Keratinocyte (primary cell): ENCODE measurements at regions not wholly inside any gene's neighbourhood (a gene's known extent, or its start where the extent isn't known, plus 50 kb on each side); places are given as distances from the start of the nearest gene placed in this dataset.

Experiments used
- DNase-seq: peaks from one replicate; pipeline ENCODE4 v3.0.0-alpha.2; 2011; ENCODE audit warnings: low read depth, missing footprints, low spot score
- FAIRE-seq: peaks from 2 replicates; lab custom pipeline; 2011; peaks lifted over from hg19 to GRCh38; lab: Jason Lieb, UNC
- H2AFZ ChIP-seq: 2 replicates; pipeline ENCODE4 v1.6.0; 2012; ENCODE audit warnings: low read length, control low read depth, inconsistent platforms; ENCODE audit not compliant: control insufficient read depth
- H3K27ac ChIP-seq: 2 replicates; pipeline ENCODE4 v1.5.1; 2011; ENCODE audit warnings: low read length; ENCODE audit not compliant: control insufficient read depth, insufficient read depth
- H3K27me3 ChIP-seq: 3 replicates; pipeline ENCODE4 v1.6.0; 2011; ENCODE audit warnings: low read length; ENCODE audit not compliant: control insufficient read depth, insufficient read depth; ENCODE audit errors: extremely low read depth
- H3K36me3 ChIP-seq, 2 experiments: 2 replicates in 1 of 2; 3 replicates in 1 of 2; pipeline ENCODE4 v1.5.1; 2011; ENCODE audit warnings: low read length in 2 of 2, mild to moderate bottlenecking in 1 of 2; ENCODE audit not compliant: control insufficient read depth in 2 of 2, insufficient read depth in 2 of 2; ENCODE audit errors: extremely low read depth in 1 of 2
- H3K4me1 ChIP-seq: 3 replicates; pipeline ENCODE4 v1.5.1; 2011; ENCODE audit warnings: low read length; ENCODE audit not compliant: control insufficient read depth, insufficient read depth; ENCODE audit errors: extremely low read depth
- H3K4me2 ChIP-seq: 3 replicates; pipeline ENCODE4 v1.6.0; 2011; ENCODE audit warnings: low read depth, low read length; ENCODE audit not compliant: control insufficient read depth, insufficient read depth; ENCODE audit errors: extremely low read depth
- H3K4me3 ChIP-seq, 3 experiments: fragments of 200-600 bp in 1 of 3; sonication (generic) in 1 of 3; 2 replicates in 2 of 3; 3 replicates in 1 of 3; pipeline ENCODE4 v1.5.1; 2011 to 2016; ENCODE audit warnings: low read length in 3 of 3, mild to moderate bottlenecking in 3 of 3, control low read depth in 2 of 3, inconsistent platforms in 1 of 3, low read depth in 1 of 3, mixed read lengths in 1 of 3, mixed run types in 1 of 3, moderate library complexity in 1 of 3; ENCODE audit not compliant: control insufficient read depth in 2 of 3, insufficient read depth in 2 of 3; ENCODE audit errors: extremely low read depth in 1 of 3
- H3K79me2 ChIP-seq: 2 replicates; pipeline ENCODE4 v1.6.0; 2012; ENCODE audit warnings: low read length; ENCODE audit not compliant: control insufficient read depth, insufficient read depth
- H3K9ac ChIP-seq: 3 replicates; pipeline ENCODE4 v1.6.0; 2011; ENCODE audit warnings: low read length; ENCODE audit not compliant: control insufficient read depth, insufficient read depth; ENCODE audit errors: extremely low read depth
- H3K9me1 ChIP-seq: 3 replicates; pipeline ENCODE4 v1.6.0; 2011; ENCODE audit warnings: low read length; ENCODE audit not compliant: control insufficient read depth, insufficient read depth; ENCODE audit errors: extremely low read depth
- H3K9me3 ChIP-seq: 2 replicates; pipeline ENCODE4 v1.5.1; 2012; ENCODE audit warnings: low read depth, low read length; ENCODE audit not compliant: control insufficient read depth
- H4K20me1 ChIP-seq: 3 replicates; pipeline ENCODE4 v1.6.0; 2011; ENCODE audit warnings: low read length; ENCODE audit not compliant: control insufficient read depth, insufficient read depth; ENCODE audit errors: extremely low read depth
- CTCF ChIP-seq, 3 experiments: IDR thresholded peaks in 1 of 3; conservative IDR thresholded peaks in 1 of 3; optimal IDR thresholded peaks in 1 of 3; 2 replicates in 2 of 3; 3 replicates in 1 of 3; pipeline versions ENCODE3 to v1.5.1; 2011; ENCODE audit warnings: low read length in 3 of 3, mild to moderate bottlenecking in 3 of 3, moderate library complexity in 2 of 3, control low read depth in 1 of 3, inconsistent platforms in 1 of 3; ENCODE audit not compliant: insufficient read depth in 2 of 3; ENCODE audit errors: extremely low read depth in 1 of 3
- EZH2 ChIP-seq: IDR thresholded peaks from one replicate; pipeline ENCODE4 v1.6.1; 2012; ENCODE audit warnings: inconsistent platforms, mild to moderate bottlenecking, low read length, moderate library complexity
- dilution Hi-C: fragments of 300-500 bp; cut with MboI; formaldehyde crosslinking; loops from one replicate; pipeline ENCODE4 v1.7.0; 2020; ENCODE audit warnings: low sequenced_read_pairs; ENCODE audit not compliant: extremely low pct_ligation_motif_present

- Histone ChIP-seq H3K9ac (no peak overlapping the region), H3K9me3 (peaks cover 3% of the 10 kb centered on the region), H2AFZ (no peak overlapping the region), H4K20me1 (no peaks in the 10 kb centered on the region), H3K27ac (no peak overlapping the region), H3K79me2 (no peaks in the 10 kb centered on the region), H3K4me1 (no peaks in the 10 kb centered on the region), H3K27me3 (no peaks in the 10 kb centered on the region), H3K4me2 (no peak overlapping the region), H3K36me3 (no peaks in the 10 kb centered on the region), H3K4me3 (no peak overlapping the region), H3K9me1 (no peaks in the 10 kb centered on the region)
- TF ChIP-seq EZH2 (no peak), CTCF (optimal IDR thresholded peaks at IDR 0.05 in 1 of 3, IDR thresholded peaks at IDR 0.05 in 1 of 3, conservative IDR thresholded peaks at IDR 0.05 in 1 of 3; ENCODE audit: extremely low read depth in 1 of 3, insufficient read depth in 2 of 3, low read length in 3 of 3) (no peak)
- dilution Hi-C loops: no loop called here
- DNase-seq: no peak
- FAIRE-seq: no peak
Observed at GRCh38 chr11:70863993-70864392, 388.4 kb downstream of the SHANK2 start.

- Histone ChIP-seq H3K27me3 (no peaks in the 10 kb centered on the region), H4K20me1 (no peaks in the 10 kb centered on the region), H3K79me2 (no peaks in the 10 kb centered on the region), H3K9me3 (peaks cover 3% of the 10 kb centered on the region), H3K27ac (no peak overlapping the region), H3K4me3 (no peak overlapping the region), H3K9ac (no peak overlapping the region), H2AFZ (no peak overlapping the region), H3K4me2 (no peak overlapping the region), H3K9me1 (no peaks in the 10 kb centered on the region), H3K4me1 (no peaks in the 10 kb centered on the region), H3K36me3 (no peaks in the 10 kb centered on the region)
- dilution Hi-C loops: no loop called here
- no peak for FAIRE-seq
- no peak for TF ChIP-seq CTCF (optimal IDR thresholded peaks at IDR 0.05 in 1 of 3, IDR thresholded peaks at IDR 0.05 in 1 of 3, conservative IDR thresholded peaks at IDR 0.05 in 1 of 3; ENCODE audit: extremely low read depth in 1 of 3, insufficient read depth in 2 of 3, low read length in 3 of 3)
- TF ChIP-seq EZH2: no peak
- no peak for DNase-seq
Observed at GRCh38 chr11:70865356-70865755, 387.0 kb downstream of the SHANK2 start.
